Kidney glomerular epithelial cell (primary cell): ENCODE measurements at regions not wholly inside any gene's neighbourhood (a gene's known extent, or its start where the extent isn't known, plus 50 kb on each side); places are given as distances from the start of the nearest gene placed in this dataset.

Experiments used
- DNase-seq: peaks from one replicate; lab custom pipeline; 2025; lab: John Stamatoyannopoulos, UW

- no peak for DNase-seq
These were observed 816.2 kb upstream of the GRAMD2B start for GRCh38 chr5:125607018-125607417.

- DNase-seq: no peak
These were observed 814.2 kb upstream of the GRAMD2B start for GRCh38 chr5:125609011-125609410.

GRCh38 chr5:125610892-125611291 is 812.3 kb upstream of the GRAMD2B start:
- no peak for DNase-seq

GRCh38 chr5:125611541-125611940 is 811.7 kb upstream of the GRAMD2B start:
- no peak for DNase-seq

GRCh38 chr5:125612181-125612721 is 811.0 kb upstream of the GRAMD2B start:
- no peak for DNase-seq

GRCh38 chr5:125612776-125613175 is 810.4 kb upstream of the GRAMD2B start:
- no peak for DNase-seq

- no peak for DNase-seq
These were observed 793.0 kb upstream of the GRAMD2B start for GRCh38 chr5:125630237-125630636.

- no peak for DNase-seq
These were observed 789.7 kb upstream of the GRAMD2B start for GRCh38 chr5:125633523-125633922.

GRCh38 chr5:125634216-125634835 is 788.9 kb upstream of the GRAMD2B start:
- no peak for DNase-seq

- DNase-seq: no peak
These were observed 783.4 kb upstream of the GRAMD2B start for GRCh38 chr5:125639858-125640257.

- no peak for DNase-seq
These were observed 770.4 kb upstream of the GRAMD2B start for GRCh38 chr5:125652761-125653160.

GRCh38 chr5:125654392-125654791 is 768.8 kb upstream of the GRAMD2B start:
- DNase-seq: no peak

- no peak for DNase-seq
These were observed 768.1 kb upstream of the GRAMD2B start for GRCh38 chr5:125655156-125655555.

- DNase-seq: no peak
These were observed 765.3 kb upstream of the GRAMD2B start for GRCh38 chr5:125657936-125658335.

- no peak for DNase-seq
These were observed 763.7 kb upstream of the GRAMD2B start for GRCh38 chr5:125659316-125660023.

GRCh38 chr5:125660231-125660895 is 762.8 kb upstream of the GRAMD2B start:
- DNase-seq: no peak

- DNase-seq: no peak
These were observed 761.6 kb upstream of the GRAMD2B start for GRCh38 chr5:125661584-125661983.

GRCh38 chr5:125668884-125669283 is 754.3 kb upstream of the GRAMD2B start:
- DNase-seq: no peak

- DNase-seq: no peak
These were observed 749.8 kb upstream of the GRAMD2B start for GRCh38 chr5:125673359-125673950.

GRCh38 chr5:125679522-125679921 is 743.7 kb upstream of the GRAMD2B start:
- DNase-seq: no peak

- peak; percentile 38 for DNase-seq
These were observed 739.5 kb upstream of the GRAMD2B start for GRCh38 chr5:125683669-125684068.

GRCh38 chr5:125685771-125686170 is 737.4 kb upstream of the GRAMD2B start:
- DNase-seq: peak; percentile 7
